ENCODE measurements at regions not wholly inside any gene's neighbourhood (a gene's known extent, or its start where the extent isn't known, plus 50 kb on each side); places are given as distances from the start of the nearest gene placed in this dataset.

GRCh38 chr1:194616835-194617234 is 1430.4 kb upstream of the B3GALT2 start:
- no peak for DNase-seq

- DNase-seq, result no peak
Observed at GRCh38 chr1:194602184-194602583, 1415.8 kb upstream of the B3GALT2 start.

- DNase-seq, result no peak
Observed at GRCh38 chr1:194600716-194601115, 1414.3 kb upstream of the B3GALT2 start.

- DNase-seq, result no peak
Observed at GRCh38 chr1:194598098-194598497, 1411.7 kb upstream of the B3GALT2 start.

DNA sequence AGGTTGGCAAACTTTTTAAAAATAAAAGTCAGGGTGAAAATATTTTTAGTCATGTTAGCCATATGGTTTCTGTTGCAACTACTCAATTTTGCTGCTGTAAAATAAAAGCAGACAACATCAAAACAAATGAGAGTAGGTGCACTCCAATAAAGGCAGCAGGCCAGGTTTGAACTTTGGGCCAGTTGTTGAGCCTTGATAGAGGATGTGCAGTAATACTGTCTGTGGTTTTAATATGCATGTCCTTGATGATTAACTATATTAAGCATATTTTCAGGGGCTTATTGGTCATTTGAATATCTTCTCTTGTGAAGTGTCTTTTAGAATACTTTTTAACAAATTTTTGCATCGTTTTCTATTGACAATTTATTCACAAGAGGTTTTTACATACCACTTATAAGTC is 1399.9 kb upstream of the B3GALT2 start:
- no peak for DNase-seq

DNA sequence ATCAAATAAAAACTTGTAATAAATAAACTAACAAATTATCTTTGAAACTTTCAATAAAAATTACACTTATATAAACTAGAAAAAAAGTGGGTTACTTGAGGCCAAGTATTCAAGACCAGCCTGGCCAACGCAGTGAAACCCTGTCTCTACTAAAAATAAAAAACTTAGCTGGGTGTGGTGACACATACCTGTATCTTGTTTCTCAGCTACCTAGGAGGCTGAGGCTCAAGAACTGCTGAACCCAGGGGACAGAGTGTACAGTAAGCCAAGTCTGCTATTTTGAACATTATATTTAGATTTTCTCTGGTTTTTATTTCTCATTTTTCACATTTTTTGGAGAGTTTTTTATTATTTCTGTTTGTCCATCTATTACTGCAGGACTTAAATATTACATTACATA is 1397.6 kb upstream of the B3GALT2 start:
- DNase-seq, result no peak

- DNase-seq, result no peak
Observed at GRCh38 chr1:194570476-194570875, 1384.1 kb upstream of the B3GALT2 start.

DNA sequence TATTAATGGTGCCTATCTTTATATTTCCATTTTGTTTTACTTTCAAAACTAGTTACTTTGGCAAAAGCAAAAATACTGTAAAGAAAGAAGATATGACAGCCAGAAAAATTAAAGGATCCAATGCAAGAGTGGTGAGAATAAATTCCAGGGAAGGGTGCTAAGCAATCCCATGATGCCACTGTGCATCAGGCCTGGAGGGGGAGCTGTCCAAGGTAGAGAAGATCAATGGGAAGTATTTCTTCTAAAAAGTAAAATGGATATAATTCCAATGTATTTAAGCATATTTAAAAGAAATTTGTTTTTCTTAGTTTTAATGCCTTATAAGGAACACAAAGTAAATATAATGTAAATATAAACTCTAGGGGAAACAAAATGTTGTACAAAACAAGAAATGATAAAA is 1382.2 kb upstream of the B3GALT2 start:
- peak; percentile 13 for DNase-seq

- no peak for DNase-seq
Observed at GRCh38 chr1:194548071-194548470, 1361.7 kb upstream of the B3GALT2 start.

DNA sequence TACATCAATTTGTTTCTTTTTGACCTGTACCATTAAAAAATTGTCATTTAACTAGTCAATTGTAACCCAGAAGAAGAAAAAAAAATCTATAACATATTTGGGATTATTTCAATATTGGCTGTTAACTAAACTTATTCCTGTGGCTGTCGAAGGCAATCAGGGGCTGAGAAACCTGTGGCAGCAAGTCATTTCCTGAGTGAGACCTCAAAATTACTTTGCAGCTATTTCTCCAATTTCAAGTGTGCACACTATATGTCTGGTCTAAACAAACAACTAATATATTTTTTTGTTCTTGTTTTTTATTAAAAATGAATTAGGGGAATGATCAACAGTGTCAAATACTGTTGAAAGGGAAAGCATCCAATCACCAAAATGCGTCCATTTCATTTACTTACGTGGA is 1357.6 kb upstream of the B3GALT2 start:
- DNase-seq, result no peak

GRCh38 chr1:194538453-194538852 is 1352.0 kb upstream of the B3GALT2 start:
- no peak for DNase-seq

DNA sequence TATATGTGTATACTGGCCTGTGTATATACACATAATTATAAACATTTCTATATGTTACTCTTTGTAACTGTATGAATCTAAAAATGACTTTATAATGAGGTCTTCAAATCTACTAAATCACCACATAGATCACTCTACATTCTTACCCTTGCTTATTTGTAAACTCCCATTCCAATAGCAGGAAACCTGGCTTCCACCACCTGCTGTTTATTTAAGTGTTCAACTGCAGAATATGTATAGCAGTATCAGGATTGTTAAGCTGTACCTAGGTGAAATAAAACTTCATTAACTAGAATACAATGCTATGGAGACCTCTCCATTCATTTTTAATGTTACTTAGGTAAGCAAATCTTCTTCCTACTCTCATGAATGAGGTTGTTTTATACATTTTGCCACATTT is 1351.1 kb upstream of the B3GALT2 start:
- DNase-seq, result no peak

GRCh38 chr1:194535369-194535768 is 1349.0 kb upstream of the B3GALT2 start:
- no peak for DNase-seq

DNA sequence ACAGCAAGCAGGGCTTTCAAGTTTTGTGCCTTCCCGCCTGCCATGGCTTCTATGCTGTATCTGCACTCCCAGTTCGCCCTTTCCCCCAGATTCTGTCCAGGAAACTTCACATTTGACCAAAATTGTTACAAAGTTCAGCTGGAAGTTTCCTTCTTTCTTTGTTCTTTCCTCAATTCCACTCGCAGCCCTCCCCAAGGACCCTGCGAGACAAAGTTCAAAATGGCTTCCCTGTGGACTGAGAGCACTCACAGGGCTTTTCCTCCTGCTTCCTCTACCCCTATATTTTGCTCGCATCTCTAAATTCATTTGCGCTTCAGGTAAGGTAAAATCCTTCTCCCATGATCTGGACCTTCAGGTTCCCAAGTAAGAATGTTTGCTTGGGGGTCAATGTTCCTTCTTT is 1348.4 kb upstream of the B3GALT2 start:
- DNase-seq, result no peak

DNA sequence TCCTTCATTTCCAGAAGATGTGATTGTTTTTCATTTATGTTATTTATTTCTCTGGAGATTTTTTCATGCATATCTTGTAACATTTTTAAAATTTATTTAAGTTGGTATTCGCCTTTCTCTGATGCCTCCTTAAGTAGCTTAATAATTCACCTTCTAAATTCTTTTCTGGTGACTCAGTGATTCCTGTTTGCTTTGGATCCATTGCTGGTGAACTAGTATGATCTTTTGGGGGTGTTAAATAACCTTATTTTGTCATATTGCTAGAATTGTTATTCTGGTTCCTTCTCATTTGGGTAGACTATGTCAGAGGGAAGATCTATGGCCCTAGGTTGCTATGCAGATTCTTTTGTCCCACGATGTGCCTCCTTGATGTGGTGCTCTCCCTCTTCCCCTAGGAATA is 1347.2 kb upstream of the B3GALT2 start:
- DNase-seq, result no peak

GRCh38 chr1:194517567-194517966 is 1331.2 kb upstream of the B3GALT2 start:
- DNase-seq, result no peak

DNA sequence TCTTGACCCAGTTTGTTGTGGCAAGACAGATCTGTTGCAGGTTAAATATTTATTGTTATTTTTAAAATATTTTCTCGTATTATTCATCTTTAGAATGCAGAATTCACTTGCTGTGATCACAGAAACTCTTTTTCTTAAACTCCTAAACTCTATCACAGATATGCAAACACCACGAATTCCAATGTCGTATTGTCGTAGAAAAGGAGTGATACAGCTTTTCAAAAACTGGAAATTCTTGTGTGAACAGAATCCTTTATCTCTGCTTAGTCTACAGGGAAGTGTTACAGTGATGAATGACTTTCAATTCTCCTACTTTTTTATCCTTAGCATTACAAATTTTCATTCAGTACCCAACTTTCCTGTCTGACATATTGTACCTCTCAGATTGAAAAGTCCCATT is 1329.5 kb upstream of the B3GALT2 start:
- DNase-seq, result peak; percentile 71

- DNase-seq, result no peak
Observed at GRCh38 chr1:194512957-194513356, 1326.5 kb upstream of the B3GALT2 start.

DNA sequence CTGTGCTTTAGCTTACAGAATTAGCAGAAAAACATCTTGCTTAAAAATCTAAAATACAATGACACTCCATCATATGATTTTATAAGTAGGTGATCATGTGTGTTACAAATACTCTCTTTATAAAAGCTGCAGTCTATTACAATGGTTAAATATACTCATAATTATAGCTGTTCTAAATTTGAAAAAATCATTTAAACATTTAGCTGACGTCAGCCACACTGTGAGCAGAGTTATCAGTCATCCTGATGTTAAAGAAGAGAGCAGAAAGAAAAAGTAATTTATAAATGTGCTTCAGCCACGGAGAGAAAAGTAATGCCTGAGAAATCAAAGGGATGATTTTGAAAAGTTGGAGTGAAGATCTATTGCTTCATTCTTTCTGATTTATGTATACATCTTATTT is 1325.9 kb upstream of the B3GALT2 start:
- DNase-seq, result no peak

GRCh38 chr1:194503209-194503608 is 1316.8 kb upstream of the B3GALT2 start:
- DNase-seq, result no peak

- DNase-seq, result no peak
Observed at GRCh38 chr1:194495434-194495833, 1309.0 kb upstream of the B3GALT2 start.

DNA sequence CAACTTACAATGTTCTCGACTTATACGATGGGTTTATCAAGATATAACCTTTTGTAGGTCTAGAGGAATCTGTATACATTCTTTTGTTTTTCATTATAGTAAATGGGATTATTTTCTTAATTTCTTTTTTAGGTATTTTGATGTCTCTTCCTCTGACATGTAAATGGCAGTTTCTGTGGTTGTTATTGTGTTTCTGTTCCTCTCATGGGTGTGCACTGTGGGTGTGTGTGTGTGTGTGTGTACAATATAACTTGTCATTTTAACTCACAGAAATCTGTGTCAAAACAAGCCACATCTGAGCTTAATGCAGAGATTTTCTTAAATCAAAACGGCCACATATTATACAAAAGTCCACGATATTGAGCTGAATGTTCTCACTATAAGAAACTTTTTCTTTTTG is 1300.8 kb upstream of the B3GALT2 start:
- DNase-seq, result no peak

DNA sequence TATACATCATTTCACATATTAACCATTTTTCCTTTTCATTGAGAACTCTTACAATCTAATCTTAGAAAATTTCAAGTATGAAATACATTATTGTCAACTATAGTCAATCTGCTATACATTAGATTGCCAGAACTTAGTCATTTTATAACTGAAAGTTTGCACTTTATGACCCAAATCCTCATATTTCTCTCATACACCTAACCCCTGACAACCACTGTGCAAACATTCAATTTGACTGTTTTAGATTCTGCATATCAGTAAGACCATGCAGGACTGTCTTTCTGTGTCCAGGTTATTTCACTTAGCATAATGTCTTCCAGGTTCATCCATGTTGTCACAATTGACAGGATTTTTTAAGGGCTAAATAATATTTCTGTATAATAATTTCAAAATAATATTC is 1299.0 kb upstream of the B3GALT2 start:
- DNase-seq, result no peak

DNA sequence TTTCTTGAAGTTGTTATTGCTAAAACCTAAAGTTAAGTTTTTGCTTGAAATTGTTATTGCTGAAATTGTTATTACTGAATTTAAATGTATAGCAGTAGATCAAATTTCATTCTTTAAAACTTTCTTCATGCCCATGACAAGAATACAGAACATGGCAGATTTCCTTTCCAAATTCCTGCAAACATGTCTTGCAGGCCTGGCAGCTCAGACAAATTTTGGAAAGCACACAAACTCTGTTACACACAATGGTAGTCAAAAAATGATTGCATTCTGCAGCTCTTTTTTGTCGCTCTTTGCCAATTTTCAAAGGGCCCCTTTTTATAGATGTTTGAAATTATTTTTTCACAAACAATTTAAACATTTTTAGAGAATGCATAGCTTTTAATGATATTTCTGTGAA is 1292.3 kb upstream of the B3GALT2 start:
- DNase-seq, result no peak

- DNase-seq, result no peak
Observed at GRCh38 chr1:194477908-194478307, 1291.5 kb upstream of the B3GALT2 start.

DNA sequence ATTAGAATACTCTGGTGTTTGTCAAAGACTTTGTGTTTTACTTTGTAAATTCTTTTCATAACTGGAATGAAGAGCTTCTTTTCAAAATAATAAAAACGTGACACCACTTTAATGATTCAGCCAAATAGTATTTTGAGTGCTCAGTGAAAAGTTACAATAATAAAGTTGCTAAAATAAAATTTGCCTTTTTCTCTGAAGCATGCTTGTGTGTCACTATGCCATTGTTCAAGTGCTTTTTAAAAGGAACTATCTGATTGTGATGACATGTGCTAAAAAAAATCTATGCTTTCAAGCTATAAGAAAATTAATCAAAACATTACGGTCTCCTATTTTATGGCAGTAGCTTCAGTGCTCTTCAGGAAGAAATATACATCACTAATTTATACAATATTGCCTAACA is 1290.5 kb upstream of the B3GALT2 start:
- DNase-seq, result no peak
